ENCODE measurements at regions not wholly inside any gene's neighbourhood (a gene's known extent, or its start where the extent isn't known, plus 50 kb on each side); places are given as distances from the start of the nearest gene placed in this dataset.

DNA sequence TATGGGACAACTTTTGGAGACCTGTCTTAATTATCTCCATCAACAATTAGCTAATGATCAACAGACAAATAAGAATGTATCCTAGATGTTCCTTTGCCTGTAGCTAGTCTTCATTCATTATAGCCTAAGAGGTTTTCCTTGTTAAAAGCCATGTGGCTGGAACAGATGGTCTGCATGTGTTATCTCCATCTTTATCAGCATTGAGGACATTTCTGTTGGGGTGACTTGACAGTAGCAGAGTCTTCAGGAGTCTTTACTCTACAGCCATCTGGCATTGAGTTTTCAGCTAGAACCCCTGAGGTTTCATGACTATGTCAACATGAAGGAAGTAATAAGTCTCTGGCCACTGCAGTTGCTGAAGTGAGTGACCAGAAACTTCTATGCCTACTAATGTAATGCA, 106.6 kb upstream of the TLE4 start:
- CTCF ChIA-PET, result no interaction called here
- intact Hi-C loops (cut with micrococcal nuclease), result no loop called here

GRCh38 chr9:79469164-79469563, 102.6 kb upstream of the TLE4 start:
- no peaks in the 10 kb centered on the region for H3K4me1 Mint-ChIP-seq
- H3K9me3 Mint-ChIP-seq, result no peaks in the 10 kb centered on the region
- ChIA-PET CTCF (no interaction called here), POLR2A (no interaction called here)
- no peak overlapping the region for H3K4me3 Mint-ChIP-seq
- no peaks in the 10 kb centered on the region for H3K36me3 Mint-ChIP-seq (ENCODE audit: low read depth)
- TF ChIP-seq CTCF (IDR thresholded peaks at IDR 0.05), result no peak
- no peak for DNase-seq
- H3K27me3 Mint-ChIP-seq, result no peaks in the 10 kb centered on the region
- no peak for ATAC-seq (ENCODE audit: low read depth)
- no peak overlapping the region for H3K27ac Mint-ChIP-seq
- intact Hi-C loops (cut with micrococcal nuclease), result no loop called here

More for the DNA sequence above, 106.6 kb upstream of the TLE4 start:
- H3K36me3 Mint-ChIP-seq (ENCODE audit: low read depth), result no peaks in the 10 kb centered on the region
- no peak overlapping the region for H3K27ac Mint-ChIP-seq
- H3K4me1 Mint-ChIP-seq, result no peaks in the 10 kb centered on the region
- POLR2A ChIA-PET, result no interaction called here
- ATAC-seq (ENCODE audit: low read depth) (no peak), DNase-seq (no peak)
- H3K4me3 Mint-ChIP-seq, result no peak overlapping the region
- H3K27me3 Mint-ChIP-seq, result no peaks in the 10 kb centered on the region
- TF ChIP-seq CTCF (IDR thresholded peaks at IDR 0.05), result no peak
- H3K9me3 Mint-ChIP-seq, result no peaks in the 10 kb centered on the region

GRCh38 chr9:79470954-79471353, 100.8 kb upstream of the TLE4 start:
- intact Hi-C loops (cut with micrococcal nuclease), result loop anchor here (10.0 kb wide), 2 partner anchors 474 to 704 kb away; no protein-coding TSS in a partner anchor
- ChIA-PET CTCF (no interaction called here), POLR2A (no interaction called here)
- Mint-ChIP-seq H3K4me3 (no peak overlapping the region), H3K36me3 (ENCODE audit: low read depth) (no peaks in the 10 kb centered on the region), H3K9me3 (peaks cover 2% of the 10 kb centered on the region), H3K27me3 (no peaks in the 10 kb centered on the region), H3K27ac (no peak overlapping the region), H3K4me1 (no peaks in the 10 kb centered on the region)
- DNase-seq, result no peak
- no peak for ATAC-seq (ENCODE audit: low read depth)
- TF ChIP-seq CTCF (IDR thresholded peaks at IDR 0.05), result no peak

GRCh38 chr9:79471580-79472543, 99.9 kb upstream of the TLE4 start:
- H3K27ac Mint-ChIP-seq, result no peak overlapping the region

More at GRCh38 chr9:79471580-79472543, 99.9 kb upstream of the TLE4 start:
- H3K9me3 Mint-ChIP-seq, result peaks cover 2% of the 10 kb centered on the region
- H3K4me3 Mint-ChIP-seq, result no peak overlapping the region
- ATAC-seq (ENCODE audit: low read depth) (no peak), DNase-seq (no peak)
- H3K27me3 Mint-ChIP-seq, result no peaks in the 10 kb centered on the region
- no peaks in the 10 kb centered on the region for H3K4me1 Mint-ChIP-seq
- CTCF ChIA-PET, result no interaction called here
- TF ChIP-seq CTCF (IDR thresholded peaks at IDR 0.05), result no peak
- POLR2A ChIA-PET, result no interaction called here
- H3K36me3 Mint-ChIP-seq (ENCODE audit: low read depth), result no peaks in the 10 kb centered on the region
- intact Hi-C loops (cut with micrococcal nuclease), result loop anchor here (10.0 kb wide), 2 partner anchors 473 to 703 kb away; no protein-coding TSS in a partner anchor
